Tongue (tissue), 1 donor: ENCODE measurements at regions not wholly inside any gene's neighbourhood (a gene's known extent, or its start where the extent isn't known, plus 50 kb on each side); places are given as distances from the start of the nearest gene placed in this dataset.

Experiments used
- DNase-seq: peaks from one replicate; pipeline ENCODE4 v3.0.0-alpha.2; 2015

DNA sequence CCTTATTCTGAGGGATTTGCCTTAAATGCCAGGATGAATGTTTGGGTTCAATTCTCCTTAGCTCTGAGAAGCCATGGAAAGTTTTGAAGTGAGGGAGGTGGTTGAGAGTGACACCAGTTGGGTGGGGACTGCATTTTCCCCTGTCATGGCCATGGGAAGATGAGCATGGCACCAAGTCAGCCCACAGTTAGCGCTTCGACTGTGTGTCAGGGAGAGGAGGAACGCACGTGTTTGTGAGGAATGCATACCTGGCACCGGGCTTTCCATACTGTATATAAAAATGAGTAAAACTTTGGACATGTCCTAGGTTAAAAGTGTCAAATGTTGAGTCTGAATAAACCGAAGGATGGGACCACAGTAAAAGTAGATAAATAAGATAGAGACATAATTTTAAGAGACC, 187.5 kb upstream of the KL start:
- DNase-seq, result no peak

DNA sequence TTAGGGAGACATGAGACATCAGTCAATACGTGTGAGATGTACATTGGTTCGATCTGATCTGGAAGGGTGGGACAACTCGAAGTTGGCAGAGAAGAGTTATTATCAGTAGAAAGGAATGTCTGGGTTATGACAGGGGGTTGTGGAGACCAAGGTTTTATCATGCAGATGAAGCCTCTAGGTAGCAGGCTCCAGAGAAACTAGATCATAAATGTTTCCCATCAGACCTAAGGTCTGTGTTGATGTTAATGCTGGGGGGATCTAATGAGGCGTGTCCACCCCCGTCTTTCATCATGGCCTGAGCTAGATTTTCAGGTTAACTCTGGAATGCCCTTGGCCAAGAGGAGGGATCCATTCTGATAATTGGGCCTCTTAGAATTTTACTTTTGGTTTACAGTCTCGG, 187.0 kb upstream of the KL start:
- no peak for DNase-seq

DNA sequence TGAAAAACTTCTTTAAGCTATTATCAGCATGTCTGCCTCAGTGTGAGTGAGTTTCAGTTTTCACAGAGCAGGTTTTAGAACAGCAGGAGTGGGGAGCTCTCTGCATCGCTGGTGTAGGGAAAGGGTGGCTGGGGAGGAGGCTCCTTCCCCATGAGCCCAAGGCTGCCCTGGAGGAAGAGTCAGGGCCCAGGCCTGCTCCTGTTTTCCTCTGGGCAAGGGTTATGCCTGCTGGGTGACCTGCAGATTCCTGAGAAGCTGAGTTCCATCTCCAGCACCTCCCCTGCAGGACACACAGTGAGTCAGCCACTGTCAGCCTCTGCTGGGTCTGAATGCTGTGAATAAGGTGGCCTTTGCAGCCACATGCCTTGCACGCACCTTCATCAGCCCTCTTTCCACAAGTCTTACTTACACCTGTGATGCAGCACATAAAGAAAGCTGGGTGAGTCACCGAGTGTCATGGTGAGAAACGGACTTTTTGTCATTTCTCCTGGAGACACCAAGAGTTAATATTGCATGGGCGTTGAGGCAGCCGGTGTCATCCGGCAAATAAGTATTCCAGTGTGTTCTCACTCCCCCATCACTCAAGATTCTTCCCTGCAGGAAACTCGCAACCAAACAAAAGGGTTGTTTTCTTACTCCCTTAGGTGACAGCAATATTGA, 186.4 kb upstream of the KL start:
- DNase-seq, result no peak

- DNase-seq, result no peak
Measured at GRCh38 chr13:32830336-32831031, 185.7 kb upstream of the KL start.

- DNase-seq, result no peak
Measured at GRCh38 chr13:32837307-32837972, 178.8 kb upstream of the KL start.

DNA sequence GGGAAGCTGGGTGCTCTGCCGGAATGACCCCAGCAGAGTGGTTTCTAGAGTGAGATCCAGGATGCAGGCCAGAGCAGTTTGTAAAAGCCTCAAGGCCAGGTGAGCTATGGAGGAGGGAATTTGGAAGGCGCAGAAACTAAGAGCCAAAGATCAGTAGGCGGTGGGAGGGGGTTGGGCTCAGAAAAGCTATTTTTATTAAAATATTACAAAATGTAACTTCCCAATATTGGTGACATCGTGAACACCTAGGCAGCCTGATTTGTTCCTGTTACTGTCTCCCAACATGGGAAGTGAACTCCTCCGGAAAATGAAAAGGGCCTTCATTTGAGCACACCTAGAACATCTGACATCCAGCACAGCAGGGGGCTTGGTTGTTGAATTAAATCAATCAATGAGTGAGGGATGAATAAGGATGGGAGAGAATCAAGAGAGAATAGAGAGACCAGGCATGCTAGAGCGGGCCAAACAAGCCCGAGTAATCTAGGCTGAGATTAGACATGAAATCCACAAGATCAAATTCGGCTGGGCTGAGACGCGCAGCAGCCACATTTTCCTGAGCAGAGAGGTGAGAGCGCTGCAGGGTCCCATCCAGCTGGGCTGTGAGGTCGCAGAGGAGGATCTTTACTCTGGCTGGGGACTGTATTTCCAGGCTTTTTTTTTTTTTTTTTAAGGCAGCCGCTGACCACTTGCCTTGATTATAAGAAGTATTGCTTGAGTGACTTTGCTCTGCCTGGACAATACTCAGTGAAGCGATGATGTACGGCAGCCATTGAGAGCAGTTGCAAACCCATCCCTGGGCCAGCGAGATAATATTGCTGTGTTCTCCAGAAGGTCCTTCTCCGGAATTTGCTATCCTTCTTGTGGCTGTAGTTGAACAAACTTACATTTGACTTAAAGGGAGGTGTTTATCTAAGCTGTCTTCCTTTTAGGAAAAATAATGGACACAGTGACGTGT, 178.0 kb upstream of the KL start:
- DNase-seq, result no peak

- peak; percentile 79 for DNase-seq
Measured at GRCh38 chr13:32838945-32839344, 177.3 kb upstream of the KL start.

DNA sequence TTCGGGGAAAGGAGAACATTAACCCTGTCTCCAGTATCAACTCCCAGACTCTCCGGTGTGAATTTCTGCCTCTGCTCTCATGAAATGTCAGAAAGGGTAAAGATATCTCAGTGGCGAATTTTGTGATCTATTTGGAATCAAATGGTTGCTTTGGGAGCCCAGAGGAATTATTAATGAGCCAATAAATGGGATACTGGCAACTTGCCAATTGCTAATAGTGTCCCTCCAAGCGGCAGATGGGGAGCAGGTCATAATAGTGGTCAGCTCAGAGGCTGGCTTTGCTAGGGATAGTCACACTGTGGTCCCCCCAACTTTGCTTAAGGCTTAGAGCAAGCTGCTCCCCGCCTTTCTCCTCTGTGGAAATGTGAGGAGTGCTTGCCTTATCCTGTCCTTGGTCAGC, 176.1 kb upstream of the KL start:
- no peak for DNase-seq

DNA sequence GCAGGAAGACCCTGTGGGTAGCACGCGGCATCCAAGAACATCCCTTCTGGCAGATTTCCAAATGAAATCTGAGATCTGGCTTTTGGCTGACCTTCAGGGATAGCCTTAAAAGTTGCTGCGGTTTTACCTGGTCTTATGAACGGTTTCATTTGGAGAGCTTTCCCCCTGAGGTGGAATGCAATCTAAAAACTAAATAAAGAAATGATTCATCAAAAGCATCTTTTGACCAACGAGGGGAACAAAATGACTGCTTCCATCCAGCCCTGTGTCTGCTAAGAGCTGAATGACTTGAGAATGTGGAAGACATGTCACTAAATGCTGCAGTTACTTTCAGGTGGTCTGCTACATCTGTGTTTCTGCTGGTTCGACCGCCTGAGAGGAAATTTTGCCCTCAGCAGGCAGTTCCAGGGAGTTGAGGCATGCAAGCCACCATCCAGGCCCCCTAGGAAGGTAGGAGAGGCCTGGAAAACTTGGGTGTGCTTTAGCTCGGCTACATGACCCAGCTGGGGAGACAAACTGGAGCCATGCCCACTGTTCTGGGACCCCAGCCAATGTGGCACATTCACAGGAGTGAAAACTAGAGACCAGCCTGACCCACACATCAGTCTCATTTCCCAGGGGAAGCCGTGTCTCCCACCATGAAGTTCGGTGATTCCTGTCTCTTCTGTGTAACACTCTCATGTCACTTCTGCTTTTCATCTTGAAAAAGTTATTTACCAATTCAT, 175.1 kb upstream of the KL start:
- peak; percentile 68 for DNase-seq

- no peak for DNase-seq
Measured at GRCh38 chr13:32845952-32846950, 170.0 kb upstream of the KL start.

GRCh38 chr13:32847976-32848375, 168.2 kb upstream of the KL start:
- peak; percentile 61 for DNase-seq

DNA sequence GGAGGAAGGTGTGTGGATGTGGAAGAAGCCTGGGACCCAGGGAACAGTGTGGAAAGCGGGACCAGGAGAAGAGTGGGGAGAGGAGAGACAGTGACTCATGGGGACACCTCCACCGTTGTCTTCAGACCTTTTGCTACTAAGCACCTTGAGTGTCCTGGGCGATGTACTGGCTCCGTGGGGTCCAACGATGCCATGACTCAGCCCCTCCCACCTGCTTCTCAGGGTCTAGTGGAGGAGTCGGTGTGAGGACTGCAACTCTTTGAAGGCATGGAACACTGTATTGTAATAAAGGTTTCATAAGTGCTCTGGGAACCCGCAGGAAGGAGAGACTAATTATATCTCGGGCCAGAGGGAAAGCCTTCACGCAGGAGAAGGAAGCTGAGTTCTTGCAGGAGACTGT, 166.9 kb upstream of the KL start:
- DNase-seq, result no peak

GRCh38 chr13:32850316-32851052, 165.7 kb upstream of the KL start:
- peak; percentile 25 for DNase-seq

GRCh38 chr13:32851083-32852069, 164.8 kb upstream of the KL start:
- DNase-seq, result peak; percentile 41

DNA sequence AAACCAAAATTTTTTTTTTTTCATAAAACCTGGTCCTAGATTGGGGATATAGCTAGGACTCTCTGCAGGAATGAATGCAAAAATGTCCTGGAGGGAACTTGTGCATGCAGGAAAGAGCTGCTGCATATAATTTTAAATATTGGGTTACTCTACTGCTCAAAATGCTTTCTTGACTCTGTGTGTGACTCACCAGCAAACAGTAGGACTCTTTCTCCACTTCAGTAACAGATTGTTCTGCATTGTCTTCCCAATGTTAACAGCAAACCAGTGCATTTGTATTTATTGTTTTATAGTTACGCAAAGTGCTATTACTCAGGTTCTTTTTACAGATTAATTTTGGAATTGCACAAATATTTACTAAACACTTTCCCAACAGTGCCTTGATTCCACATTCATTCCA, 163.7 kb upstream of the KL start:
- no peak for DNase-seq

DNA sequence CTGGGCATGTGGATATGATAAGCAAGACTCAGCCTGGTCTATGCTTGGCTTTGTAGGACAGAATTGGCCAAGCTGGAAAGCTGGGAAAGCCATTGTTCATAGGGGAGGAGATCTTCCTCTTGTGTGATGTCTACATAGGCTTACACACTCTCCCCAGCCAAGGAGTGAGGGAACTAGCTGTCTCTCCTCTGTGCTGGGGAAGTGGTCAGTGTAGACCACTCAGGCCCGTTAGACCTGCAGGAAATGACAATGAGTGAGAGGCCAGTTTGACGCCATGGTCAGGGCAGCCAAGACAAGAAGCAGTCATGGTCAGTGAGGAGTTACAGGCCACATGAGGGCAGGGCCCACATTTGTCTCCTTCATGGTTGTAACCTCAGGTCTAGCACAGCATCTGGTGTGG, 159.1 kb upstream of the KL start:
- no peak for DNase-seq

DNA sequence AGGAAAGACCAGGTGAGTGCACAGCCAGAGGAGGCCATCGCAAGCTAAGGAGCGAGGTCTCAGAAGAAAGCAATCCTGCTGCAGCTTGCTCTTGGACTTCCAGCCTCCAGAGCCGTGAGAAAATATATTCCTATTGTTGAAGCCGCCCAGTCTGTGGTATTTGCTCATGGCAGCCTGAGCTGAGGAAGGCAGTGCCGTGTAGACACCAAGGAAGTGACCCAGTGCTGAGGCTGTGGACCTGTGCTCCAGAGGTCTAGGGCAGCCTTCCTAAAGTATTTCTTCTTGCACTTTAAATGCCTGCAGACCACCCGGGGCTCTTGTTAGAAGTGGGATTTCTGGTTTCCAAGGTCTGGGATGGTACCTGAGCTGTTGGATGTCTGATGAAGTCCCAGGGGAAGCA, 158.5 kb upstream of the KL start:
- no peak for DNase-seq

- no peak for DNase-seq
Measured at GRCh38 chr13:32859707-32860292, 156.4 kb upstream of the KL start.
